Aorta (tissue), 5 donors: ENCODE measurements at regions not wholly inside any gene's neighbourhood (a gene's known extent, or its start where the extent isn't known, plus 50 kb on each side); places are given as distances from the start of the nearest gene placed in this dataset.

Experiments used
- ATAC-seq: fragments of 200-7000 bp; cut with Tn5 transposase; one replicate; pipeline ENCODE4 v1.9.1; 2022; ENCODE audit warnings: moderate library complexity; ENCODE audit not compliant: low FRiP score
- DNase-seq, 2 donors: peaks; one replicate each; pipeline ENCODE4 v3.0.0-alpha.2; 2020
- H3K27ac ChIP-seq, 2 donors: one replicate each; pipeline ENCODE4 v1.5.1; 2013; ENCODE audit warnings: low read length in 2 of 2, mild to moderate bottlenecking in 2 of 2, moderate library complexity in 2 of 2, control low read depth in 1 of 2, inconsistent platforms in 1 of 2, low read depth in 1 of 2
- H3K27me3 ChIP-seq, 2 donors: one replicate each; pipeline ENCODE4 v1.6.1; 2013; ENCODE audit warnings: control low read depth in 1 of 2, low read length in 1 of 2, mild to moderate bottlenecking in 1 of 2, moderate library complexity in 1 of 2; ENCODE audit not compliant: insufficient read depth in 2 of 2, control insufficient read depth in 1 of 2
- H3K36me3 ChIP-seq, 2 donors: one replicate each; pipeline ENCODE4 v1.6.1; 2013; ENCODE audit warnings: control low read depth in 1 of 2, low read length in 1 of 2, mild to moderate bottlenecking in 1 of 2; ENCODE audit not compliant: insufficient read depth in 2 of 2, control insufficient read depth in 1 of 2
- H3K4me1 ChIP-seq, 2 donors: one replicate each; pipeline ENCODE4 v1.6.1; 2013; ENCODE audit warnings: low read length in 2 of 2, control low read depth in 1 of 2, mild to moderate bottlenecking in 1 of 2, moderate library complexity in 1 of 2; ENCODE audit not compliant: insufficient read depth in 2 of 2, control insufficient read depth in 1 of 2
- H3K4me3 ChIP-seq, 2 donors: one replicate each; pipeline ENCODE4 v1.5.1; 2013; ENCODE audit warnings: low read length in 2 of 2, control low read depth in 1 of 2, mild to moderate bottlenecking in 1 of 2
- H3K9me3 ChIP-seq: one replicate; pipeline ENCODE4 v1.6.1; 2013; ENCODE audit warnings: mild to moderate bottlenecking, low read length; ENCODE audit not compliant: control insufficient read depth
- WGBS, 2 donors: extraction: QIAGEN DNeasy Blood & Tissue Kit; methylation state at CpG; one replicate each; pipeline ENCODE4 v1.1.7; 2013; 5-methylcytosine and 5-hydroxymethylcytosine counted together
- intact Hi-C, 2 donors: fragments of 100-400 bp; cut with DNase I; formaldehyde crosslinking; loops; one replicate each; pipeline versions ENCODE4 v1.14.2 to v1.15.0; 2022
- donor health status: healthy with polysubstance abuse.
- donor health status: Bipolar disorder and iron deficiency.
- donor health status: DM: no; HTN: no; CAD: no.
- donor health status: DM: no; HTN: no; CAD: no.
- donor health status: DM: yes; HTN: yes; CAD: no.

- DNase-seq (no peak), ATAC-seq (no peak)
- H3K36me3 ChIP-seq: no peaks in the 10 kb centered on the region
- 74 to 80% methylated on average over 5 of the region's 5 CpGs for WGBS, 2 donors
- H3K4me1 ChIP-seq: no peaks in the 10 kb centered on the region
- no peaks in the 10 kb centered on the region for H3K9me3 ChIP-seq
- H3K27ac ChIP-seq: no peak overlapping the region
- H3K27me3 ChIP-seq: no peaks in the 10 kb centered on the region
- intact Hi-C loops: no loop called here
- H3K4me3 ChIP-seq: no peak overlapping the region
Measured at GRCh38 chr14:71824816-71825215, 107.4 kb upstream of the RGS6 start.

- peaks cover 2% of the 10 kb centered on the region for H3K9me3 ChIP-seq
- no peak overlapping the region for H3K4me3 ChIP-seq
- DNase-seq: no peak
- H3K27ac ChIP-seq: no peak overlapping the region
- WGBS, 2 donors: 62 to 64% methylated on average over 3 of the region's 3 CpGs
- H3K27me3 ChIP-seq: no peaks in the 10 kb centered on the region
- H3K4me1 ChIP-seq: no peaks in the 10 kb centered on the region
- ATAC-seq: no peak
- intact Hi-C loops: no loop called here
- no peaks in the 10 kb centered on the region for H3K36me3 ChIP-seq
Measured at GRCh38 chr14:71833476-71833875, 98.8 kb upstream of the RGS6 start.

GRCh38 chr14:71834284-71835204 lies 97.7 kb upstream of the RGS6 start:
- no peaks in the 10 kb centered on the region for H3K4me1 ChIP-seq
- H3K36me3 ChIP-seq: no peaks in the 10 kb centered on the region
- H3K27me3 ChIP-seq: no peaks in the 10 kb centered on the region
- peaks cover 2% of the 10 kb centered on the region for H3K9me3 ChIP-seq
- WGBS, 2 donors: 54 to 64% methylated on average over 4 of the region's 4 CpGs
- H3K27ac ChIP-seq: no peak overlapping the region
- H3K4me3 ChIP-seq: no peak overlapping the region
- DNase-seq (no peak), ATAC-seq (no peak)
- intact Hi-C loops: no loop called here

GRCh38 chr14:71852181-71852580 lies 80.0 kb upstream of the RGS6 start:
- H3K9me3 ChIP-seq: no peaks in the 10 kb centered on the region
- no peaks in the 10 kb centered on the region for H3K27me3 ChIP-seq
- H3K4me1 ChIP-seq: no peaks in the 10 kb centered on the region
- DNase-seq (no peak), ATAC-seq (no peak)
- no peak overlapping the region for H3K27ac ChIP-seq
- no peak overlapping the region for H3K4me3 ChIP-seq
- intact Hi-C loops: loop anchor here in 1 of 2 donors (10.0 kb wide), 1 partner anchor 717 kb away; no protein-coding TSS in a partner anchor
- no peaks in the 10 kb centered on the region for H3K36me3 ChIP-seq

- no peak overlapping the region for H3K4me3 ChIP-seq
- DNase-seq (peak; percentile 73 to 90), ATAC-seq (peak; percentile 68)
- no peak overlapping the region for H3K27ac ChIP-seq
- no peaks in the 10 kb centered on the region for H3K36me3 ChIP-seq
- H3K4me1 ChIP-seq: no peaks in the 10 kb centered on the region
- no peaks in the 10 kb centered on the region for H3K27me3 ChIP-seq
- intact Hi-C loops: loop anchor here (2.0 to 10.0 kb wide), 2 partner anchors 719 to 721 kb away; no protein-coding TSS in a partner anchor
- no peaks in the 10 kb centered on the region for H3K9me3 ChIP-seq
- 100% methylated on average over 1 of the region's 1 CpG for WGBS, 2 donors
Measured at GRCh38 chr14:71855399-71856036, 76.7 kb upstream of the RGS6 start.

- no peaks in the 10 kb centered on the region for H3K36me3 ChIP-seq
- WGBS, 2 donors: 77 to 78% methylated on average over 9 of the region's 9 CpGs
- no peaks in the 10 kb centered on the region for H3K4me1 ChIP-seq
- ATAC-seq (no peak), DNase-seq (no peak)
- H3K27ac ChIP-seq: no peak overlapping the region
- no peak overlapping the region for H3K4me3 ChIP-seq
- H3K9me3 ChIP-seq: no peaks in the 10 kb centered on the region
- intact Hi-C loops: loop anchor here (2.0 to 10.0 kb wide), 2 partner anchors 720 to 722 kb away; no protein-coding TSS in a partner anchor
- H3K27me3 ChIP-seq: no peaks in the 10 kb centered on the region
Measured at GRCh38 chr14:71856199-71856919, 75.9 kb upstream of the RGS6 start.

GRCh38 chr14:71863049-71863448 lies 69.2 kb upstream of the RGS6 start:
- Histone ChIP-seq H3K36me3 (no peaks in the 10 kb centered on the region), H3K4me1 (no peaks in the 10 kb centered on the region), H3K9me3 (no peaks in the 10 kb centered on the region), H3K4me3 (no peak overlapping the region), H3K27ac (no peak overlapping the region), H3K27me3 (no peaks in the 10 kb centered on the region)
- 53 to 56% methylated on average over 3 of the region's 3 CpGs for WGBS, 2 donors
- DNase-seq (no peak), ATAC-seq (no peak)
- intact Hi-C loops: no loop called here

- ATAC-seq (no peak), DNase-seq (no peak)
- no peak overlapping the region for H3K4me3 ChIP-seq
- no peaks in the 10 kb centered on the region for H3K36me3 ChIP-seq
- H3K9me3 ChIP-seq: no peaks in the 10 kb centered on the region
- no peak overlapping the region for H3K27ac ChIP-seq
- intact Hi-C loops: no loop called here
- no peaks in the 10 kb centered on the region for H3K27me3 ChIP-seq
- WGBS, 2 donors: 39 to 40% methylated on average over 3 of the region's 3 CpGs
- no peaks in the 10 kb centered on the region for H3K4me1 ChIP-seq
Measured at GRCh38 chr14:71863766-71864165, 68.5 kb upstream of the RGS6 start.
